Stimulated activated CD4-positive, alpha-beta T cell treated with anti-CD3 and anti-CD28 coated beads, Interleukin-12 subunit alpha, Interleukin-12 subunit beta, amount 100 ng/mL, for 24 hours (primary cell): ENCODE measurements at regions not wholly inside any gene's neighbourhood (a gene's known extent, or its start where the extent isn't known, plus 50 kb on each side); places are given as distances from the start of the nearest gene placed in this dataset.

Source experiments
- DNase-seq, 2 experiments: peaks; one replicate each; pipeline ENCODE4 v3.0.0-alpha.2; 2020; ENCODE audit warnings: low read depth in 2 of 2

DNA sequence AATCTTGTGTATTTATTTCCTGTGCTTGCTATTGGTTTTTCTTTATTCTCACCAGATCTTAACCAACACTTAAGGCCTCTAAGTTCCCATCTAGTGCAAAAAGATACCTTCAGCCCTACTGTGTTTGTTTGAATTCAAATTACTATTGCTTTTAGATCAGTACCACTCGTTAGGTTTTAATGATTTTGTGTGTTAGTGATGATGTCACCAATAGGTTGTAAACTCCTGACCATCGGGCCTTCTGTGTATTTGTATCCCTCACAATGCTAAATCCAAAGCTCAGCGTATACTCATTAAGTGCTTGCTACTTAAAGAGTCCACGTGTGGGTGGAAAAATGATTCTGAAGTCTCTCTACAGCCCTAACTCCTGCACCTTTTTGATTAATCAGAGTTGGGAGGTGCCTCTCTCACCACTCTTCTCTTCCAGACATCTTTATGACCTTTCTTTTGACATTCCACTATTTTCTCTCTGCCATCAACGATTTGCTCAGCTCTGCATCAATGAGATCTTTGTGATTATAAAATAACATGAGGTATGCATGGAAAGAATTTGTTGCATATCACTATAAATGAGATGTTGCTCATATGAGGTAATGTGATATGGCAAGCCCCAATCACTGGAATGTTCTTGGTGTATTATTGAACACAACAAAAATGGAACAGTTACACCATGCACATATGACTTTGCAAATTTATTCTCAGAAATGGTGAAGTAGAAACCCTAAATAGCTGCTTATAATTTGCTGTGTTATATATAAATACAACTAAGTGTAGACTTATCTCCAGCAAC is 55.1 kb upstream of the LAMA2 start:
- no peak for DNase-seq

DNA sequence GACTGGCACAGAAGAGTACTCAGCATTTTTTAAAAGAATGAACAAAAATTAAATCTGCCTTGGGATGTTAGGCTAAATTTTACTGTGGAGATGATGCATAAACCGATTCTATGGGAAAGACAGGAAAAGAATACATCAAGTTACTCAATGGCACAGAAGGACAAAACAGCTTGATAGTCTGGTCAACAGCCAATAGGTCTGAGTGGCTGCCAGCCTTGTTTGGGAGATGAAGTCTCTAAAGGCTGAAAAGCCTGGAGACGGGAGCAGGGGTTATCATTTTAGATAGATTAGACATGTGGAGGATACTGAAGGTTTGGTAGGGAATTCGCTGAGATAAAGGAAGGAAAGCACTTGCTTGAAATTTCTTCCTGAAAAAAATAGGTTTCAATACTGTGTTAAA is 56.3 kb upstream of the LAMA2 start:
- no peak for DNase-seq

DNA sequence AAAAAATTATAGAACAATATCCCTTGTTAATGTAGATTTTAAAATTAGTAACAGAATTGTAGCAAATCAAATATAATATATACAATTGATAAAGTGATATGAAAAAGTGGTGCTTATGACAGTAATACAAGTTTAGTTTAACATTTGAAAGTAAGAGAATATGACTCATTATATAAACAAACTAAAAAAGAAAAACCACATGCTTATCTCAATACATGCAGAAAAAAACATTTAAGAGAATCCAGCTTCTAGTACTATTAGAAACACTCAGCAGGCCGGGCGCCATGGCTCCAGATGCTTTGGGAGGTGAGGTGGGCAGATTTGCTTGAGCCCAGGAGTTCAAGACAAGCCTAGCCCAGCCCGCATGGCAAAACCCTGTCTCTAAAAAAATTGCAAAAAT is 60.7 kb upstream of the LAMA2 start:
- no peak for DNase-seq

DNA sequence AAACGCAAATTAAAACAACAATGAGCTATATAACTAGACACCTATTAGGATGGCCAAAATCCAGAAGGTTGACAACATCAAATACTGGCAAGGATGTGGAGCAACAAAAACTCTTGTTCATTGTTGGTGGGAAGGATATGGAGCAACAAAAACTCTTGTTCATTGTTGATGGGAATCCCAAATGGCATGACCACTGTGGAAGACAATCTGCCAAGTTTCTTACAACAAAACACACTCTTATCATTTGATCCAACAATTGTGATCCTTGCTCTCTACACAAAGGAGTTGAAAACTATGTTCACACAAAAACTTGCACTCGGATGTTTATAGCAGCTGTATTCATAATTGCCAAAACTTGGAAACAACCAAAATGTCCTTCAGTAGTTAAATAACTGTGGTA is 61.8 kb upstream of the LAMA2 start:
- DNase-seq, result no peak

DNA sequence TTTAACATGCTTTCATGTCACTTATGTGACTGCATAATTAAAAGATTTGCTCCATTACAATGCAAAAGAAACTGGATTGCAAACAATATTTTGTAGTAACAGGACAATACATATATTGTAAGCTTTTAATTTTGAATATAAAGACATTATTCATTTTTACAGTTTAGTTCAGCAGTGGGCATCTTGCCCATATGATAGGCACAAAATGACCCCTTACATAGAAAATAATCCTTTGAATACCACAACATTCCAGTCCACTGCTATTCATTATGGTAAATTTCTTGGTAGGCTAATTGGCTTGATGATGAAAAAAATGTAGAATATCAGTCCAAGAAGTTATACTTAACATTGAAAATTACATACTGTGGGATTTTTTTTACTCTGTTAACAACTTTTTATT is 74.1 kb upstream of the LAMA2 start:
- no peak for DNase-seq

DNA sequence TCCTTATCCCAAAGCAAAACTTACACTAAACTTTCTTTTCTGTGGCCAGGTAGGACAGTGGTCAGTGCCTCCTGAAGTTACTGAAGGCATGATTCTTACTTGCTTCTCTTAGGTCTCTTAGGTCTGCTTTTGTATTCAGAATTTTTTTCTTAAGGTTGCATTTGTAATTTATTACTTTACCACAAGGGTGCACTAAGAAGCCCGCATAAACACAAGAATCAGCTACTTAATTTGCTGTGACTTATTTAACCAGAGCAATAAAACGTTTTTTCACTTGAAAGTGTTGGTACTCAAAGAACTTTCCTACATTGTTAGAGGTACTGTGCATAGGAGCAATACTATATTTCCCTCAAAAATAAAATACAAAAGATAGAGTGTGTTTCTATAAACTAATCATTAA is 75.4 kb upstream of the LAMA2 start:
- DNase-seq, result no peak

DNA sequence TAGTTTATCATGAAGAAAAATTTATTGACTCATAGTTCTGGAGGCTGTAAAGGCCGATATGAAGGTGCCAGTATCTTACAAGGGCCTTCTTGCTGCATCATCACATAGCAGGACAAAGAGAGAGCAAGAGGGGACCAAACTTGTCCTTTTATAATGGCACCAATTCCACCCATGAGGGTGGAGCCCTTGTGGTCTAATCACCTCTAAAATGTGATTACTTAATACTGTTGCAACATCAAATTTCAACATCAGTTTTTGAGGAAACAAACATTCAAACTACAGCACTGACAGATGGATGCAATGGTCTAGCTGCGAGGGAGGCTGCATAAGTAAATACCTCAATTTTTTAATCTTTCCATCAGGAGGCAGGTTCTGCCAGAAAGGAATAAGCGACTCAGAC is 76.7 kb upstream of the LAMA2 start:
- DNase-seq, result no peak

DNA sequence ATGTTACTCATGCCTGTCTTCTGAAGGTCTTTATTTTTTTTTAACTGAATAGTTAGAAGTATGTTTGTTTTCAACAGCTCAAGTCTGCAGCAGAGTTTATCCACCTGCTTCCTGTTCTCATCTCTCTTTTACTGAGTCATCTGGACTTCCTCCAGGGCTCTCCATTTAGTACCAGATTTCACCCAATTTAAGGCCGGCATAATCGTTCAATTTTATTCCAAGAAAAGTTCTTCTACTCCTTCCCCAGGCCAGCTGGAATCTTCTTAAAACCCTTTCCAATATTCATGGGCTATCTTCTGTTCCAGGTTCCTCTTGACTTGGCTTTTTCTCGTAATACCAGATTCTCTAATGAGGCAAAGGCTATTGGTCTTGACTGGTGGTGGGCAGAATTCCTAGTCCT is 79.0 kb upstream of the LAMA2 start:
- no peak for DNase-seq

DNA sequence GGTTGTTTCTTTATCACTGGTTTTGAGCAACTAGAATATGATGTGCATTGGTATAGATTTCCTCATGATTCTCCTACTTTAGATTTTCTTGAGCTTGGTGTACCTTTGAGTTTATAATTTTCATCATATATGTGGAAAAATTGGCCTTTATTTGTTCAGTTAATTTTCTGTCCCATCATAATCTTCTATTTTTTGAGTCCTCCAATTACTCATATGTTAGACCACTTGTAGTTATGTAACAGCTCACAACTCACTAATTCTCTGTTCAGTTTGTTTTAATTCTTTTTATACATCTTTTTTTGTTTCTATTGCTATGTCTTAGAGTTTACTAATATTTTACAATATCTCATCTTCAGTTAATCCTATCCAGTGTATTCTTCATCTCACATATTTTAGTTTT is 81.3 kb upstream of the LAMA2 start:
- DNase-seq, result no peak

DNA sequence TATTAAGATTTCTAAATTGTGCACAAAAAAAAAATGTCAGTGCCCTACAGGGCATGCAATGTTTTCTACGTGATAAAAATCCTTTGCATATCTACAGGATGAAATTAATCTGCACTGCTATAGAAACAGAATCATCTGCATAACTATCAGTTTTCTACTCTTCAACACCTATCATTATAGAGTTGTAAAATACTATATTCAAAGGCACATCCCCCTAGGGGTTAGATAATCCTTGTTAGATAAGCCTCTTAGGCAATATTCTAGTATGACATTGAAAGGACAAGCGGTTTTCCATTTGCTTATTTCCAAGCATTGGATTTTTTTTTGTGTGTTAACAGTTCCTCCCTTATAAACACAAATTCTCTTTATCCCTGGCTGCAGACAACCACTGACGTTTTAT is 98.7 kb upstream of the LAMA2 start:
- no peak for DNase-seq

DNA sequence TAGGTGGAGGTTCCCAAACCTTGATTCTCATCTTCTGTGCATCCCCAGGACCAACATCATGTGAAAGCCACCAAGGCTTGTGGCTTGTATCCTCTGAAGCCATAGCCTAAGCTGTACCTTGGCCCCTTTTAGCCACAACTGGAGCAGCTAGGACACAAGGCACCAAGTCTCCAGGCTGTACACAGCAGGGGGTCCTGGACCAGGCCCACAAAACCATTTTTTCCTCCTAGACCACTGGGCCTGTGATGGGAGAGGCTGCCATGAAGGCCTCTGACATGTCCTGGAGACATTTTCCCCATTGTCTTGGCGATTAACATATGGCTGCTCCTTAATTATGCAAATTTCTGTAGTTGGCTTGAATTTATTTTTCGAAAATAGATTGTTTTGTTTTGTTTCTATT is 114.8 kb upstream of the LAMA2 start:
- DNase-seq, result no peak

DNA sequence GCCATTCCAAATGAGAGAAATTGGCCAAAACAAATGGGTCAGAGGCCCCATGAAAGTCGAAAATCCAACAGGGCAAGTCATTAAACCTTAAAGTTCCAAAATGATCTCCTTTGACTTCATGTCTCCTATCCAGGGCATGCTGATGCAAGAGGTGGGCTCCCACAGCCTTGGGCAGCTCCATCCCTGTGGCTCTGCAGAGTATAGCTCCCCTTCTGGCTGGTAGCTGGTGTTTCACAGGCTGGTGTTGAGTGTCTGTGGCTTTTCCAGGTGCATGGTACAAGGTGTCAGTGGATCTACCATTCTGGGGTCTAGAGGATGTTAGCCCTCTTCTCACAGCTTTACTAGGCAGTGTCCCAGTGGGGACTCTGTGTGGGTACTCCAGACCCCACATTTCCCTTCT is 115.2 kb upstream of the LAMA2 start:
- no peak for DNase-seq

DNA sequence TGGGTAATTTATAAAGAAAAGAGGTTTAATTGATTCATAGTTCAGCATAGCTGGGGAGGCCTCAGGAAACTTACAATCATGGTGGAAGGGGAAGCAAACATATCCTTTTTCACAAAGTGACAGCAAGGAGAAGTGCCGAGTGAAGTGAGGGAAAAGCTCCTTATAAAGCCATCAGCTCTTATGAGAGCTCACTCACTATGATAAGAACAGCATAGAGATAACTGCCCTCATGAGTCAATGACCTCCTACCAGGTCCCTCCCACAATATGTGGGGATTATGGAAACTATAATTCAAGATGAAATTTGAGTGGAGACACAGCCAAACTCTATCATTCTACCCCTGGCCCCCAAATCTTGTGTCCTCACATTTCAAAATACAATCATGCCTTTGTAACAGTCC is 115.8 kb upstream of the LAMA2 start:
- DNase-seq, result no peak

DNA sequence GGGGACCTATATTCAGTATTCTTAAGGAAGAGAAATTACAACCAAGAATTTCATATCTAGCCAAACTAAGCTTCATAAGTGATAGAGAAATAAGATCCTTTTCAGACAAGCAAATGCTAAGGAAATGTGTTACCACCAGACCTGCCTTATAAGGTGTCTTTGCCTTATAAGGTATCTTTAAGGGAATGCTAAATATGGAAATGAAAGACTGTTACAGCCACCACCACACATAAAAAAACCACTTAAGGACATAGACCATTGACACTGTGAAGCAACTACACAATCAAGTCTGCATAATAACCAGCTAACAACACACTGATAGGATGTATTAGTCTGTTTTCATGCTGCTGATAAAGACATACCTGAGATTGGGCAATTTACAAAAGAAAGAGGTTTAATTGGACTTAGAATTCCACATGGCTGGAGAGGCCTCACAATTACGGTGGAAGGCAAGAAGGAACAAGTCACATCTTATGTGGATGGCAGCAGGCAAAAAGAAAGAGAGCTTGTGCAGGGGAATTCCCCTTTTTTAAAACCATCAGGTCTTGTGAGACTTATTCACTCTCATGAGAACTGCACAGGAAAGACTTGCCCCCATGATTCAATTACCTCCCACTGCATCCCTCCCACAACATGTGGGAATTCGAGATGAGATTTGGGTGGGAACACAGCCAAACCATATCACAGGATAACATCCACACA is 119.2 kb upstream of the LAMA2 start:
- no peak for DNase-seq

DNA sequence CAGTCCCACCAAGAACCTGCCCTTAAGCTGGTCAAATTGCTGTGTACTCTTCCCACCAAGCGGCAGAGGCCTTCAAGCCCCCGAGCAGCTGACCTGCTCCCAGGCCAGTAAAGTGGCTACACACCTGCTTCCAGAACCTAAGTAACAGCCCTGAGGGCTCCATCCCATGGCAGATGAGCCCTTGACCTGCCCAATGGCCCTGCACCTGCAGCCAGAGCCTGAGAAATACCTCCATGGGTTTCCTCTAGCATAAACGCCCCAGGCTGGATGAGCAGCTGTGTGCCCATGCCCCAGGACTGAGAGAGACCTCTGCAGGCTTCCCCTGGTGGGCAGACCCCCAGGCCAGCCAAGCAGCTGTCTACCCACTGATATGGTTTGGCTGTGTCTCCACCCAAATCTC is 123.0 kb upstream of the LAMA2 start:
- no peak for DNase-seq

DNA sequence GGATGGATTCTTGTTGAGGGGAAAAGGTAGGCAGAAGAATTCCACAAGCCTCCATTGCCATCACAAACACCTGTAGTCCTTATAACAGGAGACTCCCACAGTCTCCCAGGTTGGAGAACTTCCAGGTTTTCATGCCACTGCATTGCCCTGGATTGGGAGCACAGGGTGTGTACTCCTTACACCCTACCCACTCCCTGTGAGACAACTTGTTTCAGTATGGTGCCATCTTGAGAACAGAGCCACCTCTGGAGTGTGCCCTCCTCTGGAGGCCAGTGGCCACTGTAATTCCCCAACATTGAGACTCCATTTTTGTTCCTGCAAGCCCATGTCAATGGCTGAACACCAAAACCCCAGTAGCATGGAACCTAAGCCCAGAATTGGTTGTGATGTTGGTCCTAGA is 123.5 kb upstream of the LAMA2 start:
- no peak for DNase-seq

DNA sequence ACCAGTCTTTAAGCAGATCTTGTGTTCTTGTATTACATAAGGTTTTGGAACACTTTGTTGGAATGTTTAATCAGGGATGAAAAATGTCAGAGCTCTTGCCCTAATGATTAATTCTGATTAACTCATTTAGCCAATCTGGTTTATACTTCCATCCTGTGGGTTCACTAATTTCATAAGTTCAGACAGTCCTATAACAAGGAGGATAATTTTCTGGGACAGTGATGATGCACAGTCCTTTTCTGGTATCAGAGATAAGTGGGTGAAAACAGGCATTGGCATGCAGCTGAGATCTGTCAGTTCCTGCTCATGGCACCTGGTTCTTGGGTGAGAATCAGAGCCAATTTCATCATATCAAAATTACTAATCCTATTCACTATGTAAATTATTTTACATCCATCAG is 125.0 kb upstream of the LAMA2 start:
- DNase-seq, result no peak

DNA sequence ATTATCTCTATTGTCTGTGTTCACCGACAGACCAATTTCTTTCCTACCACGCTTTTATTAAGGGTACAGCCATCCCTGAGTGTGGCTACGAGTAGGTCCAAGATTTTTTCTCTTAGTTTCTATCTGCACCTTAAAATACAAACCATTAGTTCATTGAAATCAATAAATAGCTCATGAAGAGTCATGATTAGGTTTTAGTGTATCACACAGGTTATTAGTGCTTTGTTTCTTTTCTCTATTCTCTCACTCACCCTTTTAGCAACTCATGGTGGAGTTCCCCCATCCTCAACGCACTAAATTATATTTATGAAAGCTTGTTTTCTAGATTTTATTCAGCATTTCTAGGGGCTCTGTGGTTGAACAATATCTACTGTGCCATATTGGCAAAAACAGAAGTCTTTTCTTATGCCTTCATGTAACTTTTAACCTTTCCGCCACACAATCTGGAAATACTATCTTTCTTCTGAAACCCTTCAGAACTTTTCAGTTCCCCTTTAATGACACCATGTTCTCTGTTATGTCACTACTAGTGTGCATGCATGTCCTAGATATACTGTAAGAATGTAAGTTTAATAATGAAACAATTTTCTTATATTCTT is 128.2 kb upstream of the LAMA2 start:
- no peak for DNase-seq

DNA sequence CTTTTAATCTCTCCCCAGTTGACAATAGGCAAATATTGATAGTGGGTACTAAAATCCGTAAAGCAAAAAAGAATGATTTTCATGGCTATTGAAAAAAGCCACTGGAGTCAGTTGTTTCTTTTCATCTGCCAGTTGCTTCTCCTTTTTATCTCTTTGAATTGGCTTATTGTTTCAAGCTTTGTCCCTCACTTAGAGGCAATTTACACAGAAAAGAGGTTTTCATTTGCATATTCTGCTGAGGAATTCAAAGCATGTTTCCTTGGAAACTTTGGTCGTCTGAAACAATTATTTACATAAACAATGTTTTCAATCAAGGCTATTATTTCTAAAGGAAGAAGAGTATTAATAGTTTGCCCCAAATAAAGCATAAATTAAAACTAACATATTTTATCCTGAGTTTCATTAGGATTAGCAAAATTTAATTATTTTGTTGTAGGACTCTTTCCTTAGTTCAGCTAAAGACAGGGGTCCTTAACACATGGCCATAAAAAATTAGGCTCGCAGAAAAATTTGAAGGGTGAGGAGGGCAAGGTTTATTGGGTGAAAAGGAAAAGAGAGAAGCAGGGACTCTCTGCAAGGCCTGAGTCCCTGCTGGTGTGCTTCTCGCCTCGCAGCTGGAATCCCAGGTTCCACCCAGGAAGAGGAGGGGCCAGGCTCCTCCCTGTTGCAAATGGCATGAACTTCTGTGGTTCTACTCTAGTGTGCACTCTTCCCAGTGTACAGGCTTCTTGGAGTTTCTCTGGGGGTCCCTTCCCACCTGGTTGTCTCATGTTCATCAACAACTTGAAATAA is 138.8 kb upstream of the LAMA2 start:
- DNase-seq, result no peak

DNA sequence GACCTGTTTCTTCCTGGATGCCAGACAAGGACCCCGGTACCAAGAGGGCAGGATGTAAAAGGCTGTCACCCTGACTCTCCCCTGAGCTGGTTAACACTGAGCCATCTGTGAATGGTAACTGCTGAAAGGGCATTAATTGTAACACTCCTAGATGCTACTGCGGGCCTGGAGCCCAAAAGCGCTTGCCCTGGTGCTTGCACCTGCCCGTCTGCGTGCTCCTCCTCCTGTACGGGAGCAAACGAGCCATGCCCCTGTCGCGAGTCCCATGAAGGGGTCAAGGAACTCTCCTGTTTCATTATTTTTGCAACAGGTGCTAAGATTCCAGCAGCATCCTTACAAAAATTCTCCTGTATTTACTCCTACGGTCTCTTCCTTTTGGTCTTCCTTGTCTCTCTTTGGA is 140.0 kb upstream of the LAMA2 start:
- no peak for DNase-seq

DNA sequence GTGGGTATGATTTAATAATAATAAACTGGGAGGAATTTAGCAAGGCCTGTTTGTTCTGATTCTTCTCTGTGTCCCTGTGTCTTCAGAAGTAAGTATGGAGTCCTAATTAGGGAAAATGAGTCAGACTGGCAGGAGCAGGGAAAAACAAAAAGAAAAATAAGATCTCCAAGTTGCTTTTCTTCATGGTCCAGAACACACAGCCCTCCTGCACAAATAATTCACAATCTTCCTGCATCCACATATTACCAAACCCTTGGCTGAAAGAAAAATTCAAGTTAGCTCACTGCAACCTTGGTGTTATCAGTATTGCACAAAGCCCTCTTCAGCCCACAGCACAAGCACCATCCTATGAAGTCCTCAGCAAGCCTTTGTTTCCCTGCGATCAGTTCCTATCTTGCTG is 142.0 kb upstream of the LAMA2 start:
- no peak for DNase-seq

DNA sequence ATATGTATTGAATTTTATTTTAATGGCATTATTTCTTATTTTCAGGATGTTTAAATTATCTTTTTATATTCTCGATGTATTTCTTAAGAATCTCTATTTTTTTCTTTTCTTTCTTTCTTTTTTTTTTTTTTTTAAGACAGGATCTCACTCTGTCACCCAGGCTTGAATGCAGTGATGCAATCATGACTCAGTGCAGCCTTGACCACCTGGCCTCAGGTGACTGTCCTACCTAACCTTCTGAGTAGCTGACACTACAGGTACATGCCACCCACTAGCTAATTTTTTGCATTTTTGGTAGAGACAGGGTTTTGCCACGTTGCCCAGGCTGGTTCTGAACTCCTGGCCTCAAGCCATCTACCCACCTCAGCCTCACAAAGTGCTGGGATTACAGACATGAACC is 143.8 kb upstream of the LAMA2 start:
- no peak for DNase-seq

DNA sequence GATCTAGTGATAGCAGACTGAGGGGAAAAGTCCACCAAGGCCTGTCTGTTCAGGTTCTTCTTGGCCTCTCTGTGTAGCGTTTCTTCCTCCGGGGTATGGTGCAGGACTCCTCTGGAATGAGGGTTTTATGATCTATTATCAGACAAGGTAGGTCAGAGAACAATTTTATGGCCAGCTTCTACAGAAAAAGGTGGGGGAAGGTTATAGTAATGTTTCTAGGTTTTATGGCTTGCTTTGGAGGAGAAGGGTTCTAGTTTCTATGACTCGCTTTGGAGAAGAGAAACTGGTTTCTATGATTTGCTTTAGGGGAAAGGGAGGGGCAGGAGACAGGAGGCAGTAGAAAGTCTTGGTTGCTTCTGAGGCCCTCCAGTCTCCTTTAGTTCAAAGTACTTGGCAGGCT is 144.8 kb upstream of the LAMA2 start:
- no peak for DNase-seq
